GM12875 (cell line): ENCODE measurements at regions not wholly inside any gene's neighbourhood (a gene's known extent, or its start where the extent isn't known, plus 50 kb on each side); places are given as distances from the start of the nearest gene placed in this dataset.

ENCODE experiments used
- H3K4me3 ChIP-seq: one replicate; pipeline ENCODE4 v1.5.1; 2011; ENCODE audit warnings: low read depth, low read length, control low read depth
- CTCF ChIP-seq: IDR thresholded peaks from 2 replicates; pipeline ENCODE4 v1.5.1; 2011; ENCODE audit warnings: low read depth, mild to moderate bottlenecking, control low read depth, inconsistent platforms, low read length, moderate library complexity, borderline replicate concordance; ENCODE audit not compliant: insufficient read depth

DNA sequence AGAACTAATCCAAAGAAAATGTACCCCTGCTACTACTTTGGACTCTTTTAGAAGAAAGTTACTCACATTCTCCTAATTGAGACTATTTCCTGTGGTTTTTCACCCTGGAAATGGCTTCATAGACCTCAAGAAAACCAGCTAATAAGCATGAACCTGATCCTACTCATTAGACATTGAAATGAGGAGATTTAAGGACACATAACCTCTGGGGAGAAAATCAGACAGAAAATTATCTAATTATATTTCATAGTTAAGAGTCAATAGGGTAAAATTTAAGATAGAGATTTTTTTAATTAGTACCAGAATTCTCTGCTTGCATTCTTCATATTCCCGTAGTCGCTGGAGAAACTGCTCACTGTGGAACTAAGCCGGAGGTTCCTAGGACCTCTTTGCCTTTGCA lies 114.6 kb upstream of the ACP3 start:
- TF ChIP-seq CTCF: no peak
- H3K4me3 ChIP-seq: no peak overlapping the region

DNA sequence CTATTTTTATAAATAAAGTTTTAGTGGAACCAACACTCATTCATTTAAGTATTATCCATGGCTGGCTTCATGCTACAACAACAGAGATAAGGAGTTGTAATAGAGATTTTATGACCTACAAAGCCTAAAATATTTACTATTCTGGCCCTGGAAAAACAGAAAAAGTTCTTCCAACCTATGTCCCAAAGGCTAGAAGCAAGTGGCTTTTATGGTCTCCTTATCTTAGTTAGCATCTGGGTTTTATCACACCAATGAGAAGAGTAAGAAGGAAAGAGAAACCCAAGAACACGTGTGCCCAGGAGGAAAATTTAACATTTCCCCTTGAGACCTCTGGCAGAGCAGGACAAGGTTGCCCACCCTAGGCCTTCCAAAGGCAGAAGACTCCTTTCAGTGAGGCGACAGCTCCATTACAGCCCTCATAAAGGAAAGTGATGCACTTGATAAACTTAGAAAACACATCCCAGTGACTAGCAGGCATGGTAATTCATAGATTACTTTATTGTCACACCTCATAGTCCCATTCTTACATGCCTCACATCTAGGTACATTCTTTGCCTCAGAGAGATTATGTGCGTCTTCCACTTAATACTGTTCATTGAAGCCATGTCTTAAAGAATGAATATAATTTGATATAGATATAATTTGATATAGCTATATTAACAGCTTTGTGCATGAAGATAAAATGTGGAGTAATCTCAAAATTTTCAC lies 113.2 kb upstream of the ACP3 start:
- TF ChIP-seq CTCF: no peak
- no peak overlapping the region for H3K4me3 ChIP-seq

- TF ChIP-seq CTCF: no peak
- no peak overlapping the region for H3K4me3 ChIP-seq
These were observed 111.6 kb upstream of the ACP3 start for GRCh38 chr3:132205609-132206008.

- no peak overlapping the region for H3K4me3 ChIP-seq
- TF ChIP-seq CTCF: no peak
These were observed 107.4 kb upstream of the ACP3 start for GRCh38 chr3:132209855-132210254.

- H3K4me3 ChIP-seq: no peak overlapping the region
- peak; percentile 72; the same call in 1 of the 2 replicates for TF ChIP-seq CTCF
These were observed 106.5 kb upstream of the ACP3 start for GRCh38 chr3:132210476-132211346.

- no peak for TF ChIP-seq CTCF
- no peak overlapping the region for H3K4me3 ChIP-seq
These were observed 105.3 kb upstream of the ACP3 start for GRCh38 chr3:132211896-132212295.
